SK-N-SH (cell line): ENCODE measurements at regions not wholly inside any gene's neighbourhood (a gene's known extent, or its start where the extent isn't known, plus 50 kb on each side); places are given as distances from the start of the nearest gene placed in this dataset.

Experiments used
- CTCF ChIA-PET: fragments of 300-600, 350-600 bp; formaldehyde crosslinking; extraction: SDS; loops from one replicate; lab custom pipeline; 2021; lab: Yijun Ruan, JAX
- POLR2A ChIA-PET: fragments of 350-600 bp; sonication (Branson Sonifier 250); formaldehyde crosslinking; extraction: SDS; loops from one replicate; lab custom pipeline; 2020; ENCODE audit warnings: antibody characterized with exemption, inconsistent platforms; lab: Yijun Ruan, JAX
- DNase-seq: peaks from one replicate; pipeline ENCODE4 v3.0.0; 2012
- H2AFZ ChIP-seq: fragments of 200-600 bp; sonication (generic); 2 replicates; pipeline ENCODE4 v1.8.1; 2016; ENCODE audit warnings: antibody characterized with exemption, mild to moderate bottlenecking, low read depth
- H3F3A ChIP-seq: fragments of 200-600 bp; sonication (generic); replicated peaks from 2 replicates; pipeline ENCODE3; 2016; ENCODE audit warnings: antibody characterized with exemption, mild to moderate bottlenecking; ENCODE audit not compliant: insufficient read depth
- H3K27ac ChIP-seq, 2 experiments: fragments of 200-500 bp in 1 of 2; fragments of 200-600 bp in 1 of 2; sonication (Bioruptor generic) in 1 of 2; sonication (generic), shearing (Covaris generic) in 1 of 2; 2 replicates each; pipeline versions ENCODE4 v1.5.1 to v1.6.1; 2014 to 2016; ENCODE audit warnings: low read depth in 2 of 2, inconsistent platforms in 1 of 2, low read length in 1 of 2, mild to moderate bottlenecking in 1 of 2, mixed read lengths in 1 of 2
- H3K27me3 ChIP-seq: fragments of 200-600 bp; sonication (generic), shearing (Covaris generic); 2 replicates; pipeline ENCODE4 v1.6.1; 2016; ENCODE audit warnings: mixed run types; ENCODE audit not compliant: insufficient read depth
- H3K36me3 ChIP-seq, 2 experiments: fragments of 200-500 bp in 1 of 2; fragments of 200-600 bp in 1 of 2; sonication (Bioruptor generic) in 1 of 2; sonication (generic) in 1 of 2; replicated peaks in 1 of 2; 2 replicates each; pipeline versions ENCODE3 to v1.5.1; 2014 to 2016; ENCODE audit warnings: low read length in 1 of 2, mild to moderate bottlenecking in 1 of 2; ENCODE audit not compliant: insufficient read depth in 2 of 2, control insufficient read depth in 1 of 2
- H3K4me1 ChIP-seq, 2 experiments: fragments of 200-500 bp in 1 of 2; fragments of 200-600 bp in 1 of 2; sonication (Bioruptor generic) in 1 of 2; sonication (generic), shearing (Covaris generic) in 1 of 2; 2 replicates each; pipeline versions ENCODE4 v1.5.1 to v1.6.1; 2014 to 2016; ENCODE audit warnings: low read depth in 1 of 2, low read length in 1 of 2, mixed run types in 1 of 2; ENCODE audit not compliant: insufficient read depth in 2 of 2, control insufficient read depth in 1 of 2
- H3K4me2 ChIP-seq: fragments of 200-600 bp; sonication (generic), shearing (Covaris generic); 2 replicates; pipeline ENCODE4 v1.6.1; 2017; ENCODE audit warnings: mixed run types
- H3K4me3 ChIP-seq, 2 experiments: fragments of 200-500 bp in 1 of 2; fragments of 200-600 bp in 1 of 2; sonication (Bioruptor generic) in 1 of 2; sonication (generic), shearing (Covaris generic) in 1 of 2; 2 replicates each; pipeline versions ENCODE4 v1.5.1 to v1.8.1; 2014 to 2016; ENCODE audit warnings: low read depth in 2 of 2, inconsistent platforms in 1 of 2, low read length in 1 of 2, mild to moderate bottlenecking in 1 of 2, mixed read lengths in 1 of 2, moderate library complexity in 1 of 2
- H3K79me2 ChIP-seq: fragments of 200-600 bp; sonication (generic); 2 replicates; pipeline ENCODE4 v1.8.1; 2017; ENCODE audit warnings: mild to moderate bottlenecking; ENCODE audit not compliant: insufficient read depth
- H3K9ac ChIP-seq: fragments of 200-600 bp; sonication (generic); 2 replicates; pipeline ENCODE4 v1.6.1; 2017; ENCODE audit warnings: mixed run types
- H3K9me2 ChIP-seq: fragments of 200-600 bp; sonication (generic); 2 replicates; pipeline ENCODE4 v1.6.1; 2017; ENCODE audit warnings: mixed run types
- H3K9me3 ChIP-seq: fragments of 200-600 bp; sonication (generic); 2 replicates; pipeline ENCODE4 v1.6.1; 2017; ENCODE audit warnings: mixed run types, mild to moderate bottlenecking, moderate library complexity
- H4K20me1 ChIP-seq: fragments of 200-600 bp; sonication (generic); 2 replicates; pipeline ENCODE4 v1.6.1; 2017; ENCODE audit warnings: mild to moderate bottlenecking, mixed run types; ENCODE audit not compliant: insufficient read depth
- EP300 ChIP-seq, 2 experiments: IDR thresholded peaks; 2 replicates each; pipeline versions ENCODE4 v1.4.0 to v1.6.1; 2012; ENCODE audit warnings: borderline replicate concordance in 1 of 2, low read depth in 1 of 2, low read length in 1 of 2
- EZH2phosphoT487 ChIP-seq: fragments of 200-600 bp; sonication (generic); IDR thresholded peaks from 2 replicates; pipeline ENCODE4 v1.6.1; 2017; ENCODE audit warnings: low read depth, mixed run types, mild to moderate bottlenecking, antibody characterized with exemption, moderate library complexity, borderline replicate concordance
- FOSL2 ChIP-seq: IDR thresholded peaks from 2 replicates; pipeline ENCODE4 v1.4.0; 2012; ENCODE audit warnings: low read depth, mild to moderate bottlenecking, moderate library complexity, borderline replicate concordance
- IRF3 ChIP-seq: fragments of 150-350 bp; IDR thresholded peaks from 2 replicates; pipeline ENCODE4 v1.6.1; 2016; ENCODE audit warnings: mild to moderate bottlenecking, low read depth, low read length
- MEF2A ChIP-seq: IDR thresholded peaks from 2 replicates; pipeline ENCODE4 v1.4.0; 2012; ENCODE audit warnings: low read depth, borderline replicate concordance
- NFIC ChIP-seq: IDR thresholded peaks from 2 replicates; pipeline ENCODE4 v1.4.0; 2012; ENCODE audit warnings: borderline replicate concordance
- RAD21 ChIP-seq: IDR thresholded peaks from 2 replicates; pipeline ENCODE4 v1.6.1; 2012; ENCODE audit warnings: mild to moderate bottlenecking, low read length
- TCF12 ChIP-seq: IDR thresholded peaks from 2 replicates; pipeline ENCODE4 v1.4.0; 2012
- TEAD4 ChIP-seq: IDR thresholded peaks from 2 replicates; pipeline ENCODE4 v1.4.0; 2012; ENCODE audit warnings: mild to moderate bottlenecking, borderline replicate concordance; ENCODE audit not compliant: insufficient read depth
- YY1 ChIP-seq: IDR thresholded peaks from 2 replicates; pipeline ENCODE4 v1.4.0; 2012; ENCODE audit warnings: low read depth, mild to moderate bottlenecking
- ZBTB33 ChIP-seq: IDR thresholded peaks from 2 replicates; pipeline ENCODE4 v1.4.0; 2012; ENCODE audit warnings: low read depth, borderline replicate concordance
- WGBS: methylation state at CpG from one replicate; pipeline ENCODE4 v1.1.6; 2017; ENCODE audit warnings: low lambda C conversion rate; 5-methylcytosine and 5-hydroxymethylcytosine counted together
- TF ChIP-seq, protein P1 (sequence below): fragments of 200-600 bp; sonication (generic); IDR thresholded peaks from 2 replicates; pipeline ENCODE4 v1.6.1; 2017; ENCODE audit warnings: antibody characterized with exemption, mild to moderate bottlenecking, moderate library complexity

GRCh38 chr7:68429411-68430117, 1168.7 kb upstream of the AUTS2 start (continued):
- TF ChIP-seq IRF3 (no peak), NFIC (no peak), TCF12 (no peak), TEAD4 (no peak), EP300 (IDR thresholded peaks at IDR 0.05; ENCODE audit: borderline replicate concordance in 1 of 2, low read depth in 1 of 2, low read length in 1 of 2) (no peak), MEF2A (no peak), RAD21 (no peak)
- TF ChIP-seq, protein P1, sequence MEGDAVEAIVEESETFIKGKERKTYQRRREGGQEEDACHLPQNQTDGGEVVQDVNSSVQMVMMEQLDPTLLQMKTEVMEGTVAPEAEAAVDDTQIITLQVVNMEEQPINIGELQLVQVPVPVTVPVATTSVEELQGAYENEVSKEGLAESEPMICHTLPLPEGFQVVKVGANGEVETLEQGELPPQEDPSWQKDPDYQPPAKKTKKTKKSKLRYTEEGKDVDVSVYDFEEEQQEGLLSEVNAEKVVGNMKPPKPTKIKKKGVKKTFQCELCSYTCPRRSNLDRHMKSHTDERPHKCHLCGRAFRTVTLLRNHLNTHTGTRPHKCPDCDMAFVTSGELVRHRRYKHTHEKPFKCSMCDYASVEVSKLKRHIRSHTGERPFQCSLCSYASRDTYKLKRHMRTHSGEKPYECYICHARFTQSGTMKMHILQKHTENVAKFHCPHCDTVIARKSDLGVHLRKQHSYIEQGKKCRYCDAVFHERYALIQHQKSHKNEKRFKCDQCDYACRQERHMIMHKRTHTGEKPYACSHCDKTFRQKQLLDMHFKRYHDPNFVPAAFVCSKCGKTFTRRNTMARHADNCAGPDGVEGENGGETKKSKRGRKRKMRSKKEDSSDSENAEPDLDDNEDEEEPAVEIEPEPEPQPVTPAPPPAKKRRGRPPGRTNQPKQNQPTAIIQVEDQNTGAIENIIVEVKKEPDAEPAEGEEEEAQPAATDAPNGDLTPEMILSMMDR = no peak
- TF ChIP-seq, all 33 proteins: peak for 0

GRCh38 chr7:68432585-68432984, 1165.7 kb upstream of the AUTS2 start:
- Histone ChIP-seq H3K27ac (no peak overlapping the region), H4K20me1 (no peaks in the 10 kb centered on the region), H3K9me2 (no peaks in the 10 kb centered on the region), H3K9me3 (no peaks in the 10 kb centered on the region), H2AFZ (no peak overlapping the region), H3K4me2 (no peak overlapping the region), H3K4me1 (peaks cover 0 to 3% of the 10 kb centered on the region in 2 experiments; a peak in 1 of 4 replicates), H3K27me3 (no peaks in the 10 kb centered on the region), H3F3A (no peaks in the 10 kb centered on the region), H3K36me3 (no peaks in the 10 kb centered on the region), H3K4me3 (no peak overlapping the region), H3K9ac (no peak overlapping the region), H3K79me2 (no peaks in the 10 kb centered on the region)
- CTCF ChIA-PET = interaction anchor here (1.0 kb wide), 1 partner anchor 61 kb away, joined by 3 read pairs; no protein-coding TSS in a partner anchor
- TF ChIP-seq TCF12 (no peak), ZBTB33 (no peak), YY1 (no peak), FOSL2 (no peak), EZH2phosphoT487 (no peak)
- no peak for DNase-seq
- 42% methylated on average over 4 of the region's 4 CpGs for WGBS
- POLR2A ChIA-PET = no interaction called here
